Right lobe of liver (tissue), 6 donors: ENCODE measurements at regions not wholly inside any gene's neighbourhood (a gene's known extent, or its start where the extent isn't known, plus 50 kb on each side); places are given as distances from the start of the nearest gene placed in this dataset.

ENCODE experiments used
- ATAC-seq, 4 donors: fragments of 200-7000 bp; cut with Tn5 transposase; one replicate each; pipeline ENCODE4 v1.9.1; 2020; ENCODE audit warnings: mild to moderate bottlenecking in 4 of 4, moderate library complexity in 4 of 4
- DNase-seq, 3 donors: peaks; one replicate each; pipeline ENCODE4 v3.0.0-alpha.2; 2020
- H3K27ac ChIP-seq, 3 donors: fragments of 200-600 bp; one replicate each; pipeline ENCODE4 v1.8.0; 2022
- H3K27me3 ChIP-seq, 2 donors: fragments of 200-600 bp; one replicate each; pipeline ENCODE4 v1.8.0; 2022
- H3K36me3 ChIP-seq, 4 donors: fragments of 200-600 bp; sonication (generic) in 1 of 4; one replicate each; pipeline versions ENCODE4 v1.5.1 to v1.8.0; 2017 to 2022; ENCODE audit warnings: control low read depth in 1 of 4
- H3K4me1 ChIP-seq, 4 donors: fragments of 200-600 bp; sonication (generic) in 1 of 4; one replicate each; pipeline versions ENCODE4 v1.5.1 to v1.8.0; 2017 to 2022; ENCODE audit warnings: control low read depth in 1 of 4
- H3K4me3 ChIP-seq, 3 donors: fragments of 200-600 bp; one replicate each; pipeline ENCODE4 v1.8.0; 2022
- H3K9me3 ChIP-seq, 4 donors: fragments of 200-600 bp; sonication (generic) in 1 of 4; one replicate each; pipeline versions ENCODE4 v1.5.1 to v1.8.0; 2017 to 2022; ENCODE audit warnings: control low read depth in 1 of 4
- CTCF ChIP-seq, 4 donors: fragments of 200-600 bp in 3 of 4; fragments of 450-650 bp in 1 of 4; IDR thresholded peaks; one replicate each; pipeline versions ENCODE4 v1.5.1 to v1.8.0; 2016 to 2022; ENCODE audit warnings: antibody characterized with exemption in 4 of 4, mild to moderate bottlenecking in 2 of 4
- POLR2A ChIP-seq: fragments of 450-650 bp; IDR thresholded peaks from one replicate; pipeline ENCODE4 v1.6.1; 2017; ENCODE audit warnings: antibody characterized with exemption, mild to moderate bottlenecking
- WGBS: methylation state at CpG from one replicate; pipeline ENCODE4 v1.1.6; 2018; ENCODE audit warnings: low coverage, low lambda C conversion rate; ENCODE audit not compliant: insufficient coverage; ENCODE audit errors: missing lambda C conversion rate; 5-methylcytosine and 5-hydroxymethylcytosine counted together
- intact Hi-C, 2 donors: fragments of 100-400 bp; cut with DNase I; formaldehyde crosslinking; loops; one replicate each; pipeline versions ENCODE4 v1.11.2 to v1.14.1; 2022
- donor health status: DM: no; HTN: yes; CAD: no.
- donor health status: DM: no; HTN: no; CAD: no.
- donor health status: DM: no; HTN: no; CAD: no.
- donor health status: DM: no; HTN: yes; CAD: no.
- donor health status: DM: no; HTN: yes; CAD: no.

GRCh38 chr3:144041960-144042556 lies 70.4 kb downstream of the DIPK2A start:
- Histone ChIP-seq H3K36me3 (no peaks in the 10 kb centered on the region), H3K27ac (no peak overlapping the region)

GRCh38 chr3:144045766-144046165 lies 74.1 kb downstream of the DIPK2A start:
- DNase-seq (no peak), ATAC-seq (no peak)
- 47% methylated on average over 1 of the region's 1 CpG for WGBS
- H3K9me3 ChIP-seq: no peaks in the 10 kb centered on the region
- no peak overlapping the region for H3K27ac ChIP-seq
- no peak for TF ChIP-seq CTCF (IDR thresholded peaks at IDR 0.05)
- no peak for TF ChIP-seq POLR2A
- intact Hi-C loops: no loop called here
- H3K27me3 ChIP-seq: no peaks in the 10 kb centered on the region
- no peak overlapping the region for H3K4me3 ChIP-seq
- no peaks in the 10 kb centered on the region for H3K36me3 ChIP-seq
- H3K4me1 ChIP-seq: no peaks in the 10 kb centered on the region

More at GRCh38 chr3:144041960-144042556, 70.4 kb downstream of the DIPK2A start:
- DNase-seq (no peak), ATAC-seq (peak; percentile 69 to 85 (median 78))
- Histone ChIP-seq H3K27me3 (no peaks in the 10 kb centered on the region), H3K9me3 (no peaks in the 10 kb centered on the region), H3K4me1 (no peaks in the 10 kb centered on the region), H3K4me3 (no peak overlapping the region)
- WGBS: 24% methylated on average over 1 of the region's 1 CpG
- intact Hi-C loops: no loop called here
- TF ChIP-seq CTCF (IDR thresholded peaks at IDR 0.05) (no peak), POLR2A (no peak)

- Histone ChIP-seq H3K4me3 (no peak overlapping the region), H3K4me1 (no peaks in the 10 kb centered on the region), H3K9me3 (no peaks in the 10 kb centered on the region), H3K36me3 (no peaks in the 10 kb centered on the region), H3K27ac (no peak overlapping the region), H3K27me3 (no peaks in the 10 kb centered on the region)
- TF ChIP-seq CTCF (IDR thresholded peaks at IDR 0.05) (no peak), POLR2A (no peak)
- DNase-seq (no peak), ATAC-seq (no peak)
- intact Hi-C loops: no loop called here
- WGBS: 88% methylated on average over 5 of the region's 5 CpGs
Observed at GRCh38 chr3:144049374-144049773, 77.8 kb downstream of the DIPK2A start.

- no peak overlapping the region for H3K27ac ChIP-seq
- no peaks in the 10 kb centered on the region for H3K36me3 ChIP-seq
- intact Hi-C loops: no loop called here
- no peaks in the 10 kb centered on the region for H3K9me3 ChIP-seq
- no peak for DNase-seq
- ATAC-seq: no peak
- H3K4me1 ChIP-seq: peaks cover 0 to 9% (median 0%) of the 10 kb centered on the region in 4 donors
- TF ChIP-seq CTCF (IDR thresholded peaks at IDR 0.05) (no peak), POLR2A (no peak)
- H3K4me3 ChIP-seq: no peak overlapping the region
- H3K27me3 ChIP-seq: no peaks in the 10 kb centered on the region
Observed at GRCh38 chr3:144051211-144051610, 79.6 kb downstream of the DIPK2A start.

GRCh38 chr3:144052275-144052674 lies 80.7 kb downstream of the DIPK2A start:
- TF ChIP-seq POLR2A (no peak), CTCF (IDR thresholded peaks at IDR 0.05) (no peak)
- H3K27me3 ChIP-seq: no peaks in the 10 kb centered on the region
- ATAC-seq: no peak
- H3K36me3 ChIP-seq: no peaks in the 10 kb centered on the region
- H3K9me3 ChIP-seq: no peaks in the 10 kb centered on the region
- DNase-seq: no peak
- no peak overlapping the region for H3K27ac ChIP-seq
- no peak overlapping the region for H3K4me3 ChIP-seq
- intact Hi-C loops: no loop called here
- H3K4me1 ChIP-seq: peaks cover 0 to 9% (median 0%) of the 10 kb centered on the region in 4 donors
